ENCODE measurements at regions not wholly inside any gene's neighbourhood (a gene's known extent, or its start where the extent isn't known, plus 50 kb on each side); places are given as distances from the start of the nearest gene placed in this dataset.
"Not testable (repeated sequence)": the region's sequence is repeated elsewhere in the genome, so short reads cannot be mapped to it uniquely, and the experiment has no call there.

DNA sequence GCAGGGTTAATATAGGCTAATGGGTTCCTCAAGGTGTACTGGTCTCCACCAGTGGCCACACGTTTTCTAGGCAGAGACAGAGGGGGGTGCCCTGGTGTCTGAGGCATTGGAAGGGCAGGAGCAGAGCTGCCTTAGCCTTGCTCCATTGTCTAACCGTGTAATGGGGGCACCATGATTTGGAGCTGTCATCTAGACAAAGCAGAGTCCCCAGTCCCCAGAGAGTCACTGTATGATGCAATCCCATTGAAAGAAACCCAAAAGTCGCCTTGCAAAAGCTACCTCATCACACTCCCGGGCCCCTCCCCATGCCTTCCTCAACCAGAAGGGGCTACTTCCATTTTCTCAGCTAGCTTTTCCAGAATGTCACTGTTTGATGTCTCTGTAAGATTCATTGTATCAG lies 487.1 kb downstream of the AACS start:
- no peak overlapping the region for H3K4me3 ChIP-seq
- TF ChIP-seq Cebpa-rat (IDR thresholded peaks at IDR 0.05) = peak; percentile 33; the same call in 1 of the 2 replicates
- H3K4me2 ChIP-seq = no peak overlapping the region
- no peaks in the 10 kb centered on the region for H4K20me1 ChIP-seq
- no peak overlapping the region for H3K27ac ChIP-seq
- no peaks in the 10 kb centered on the region for H3K27me3 ChIP-seq
- H3K9me3 ChIP-seq = 0 out of 2 replicates have a peak, but pooled peaks cover 4% of the 10 kb centered on the region
- H3K4me1 ChIP-seq = no peaks in the 10 kb centered on the region
- H3K36me3 ChIP-seq = no peaks in the 10 kb centered on the region
- H3K9ac ChIP-seq = no peak overlapping the region

DNA sequence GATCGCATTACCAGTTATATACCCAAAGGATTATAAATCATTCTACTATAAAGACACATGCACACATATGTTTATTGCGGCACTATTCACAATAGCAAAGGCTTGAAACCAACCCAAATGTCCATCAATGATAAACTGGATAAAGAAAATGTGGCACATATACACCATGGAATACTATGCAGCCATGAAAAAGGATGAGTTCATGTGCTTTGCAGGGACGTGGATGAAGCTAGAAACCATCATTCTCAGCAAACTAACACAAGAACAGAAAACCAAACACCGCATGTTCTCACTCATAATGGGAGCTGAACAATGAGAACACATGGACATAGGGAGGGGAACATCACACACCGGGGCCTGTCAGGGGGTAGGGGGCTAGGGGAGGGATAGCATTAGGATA lies 495.8 kb downstream of the AACS start:
- not testable (repeated sequence) for H3K27me3 ChIP-seq, H3K9ac ChIP-seq, H3K4me2 ChIP-seq, H3K4me3 ChIP-seq, H3K36me3 ChIP-seq, H3K27ac ChIP-seq, H3K9me3 ChIP-seq, H4K20me1 ChIP-seq, H3K4me1 ChIP-seq

DNA sequence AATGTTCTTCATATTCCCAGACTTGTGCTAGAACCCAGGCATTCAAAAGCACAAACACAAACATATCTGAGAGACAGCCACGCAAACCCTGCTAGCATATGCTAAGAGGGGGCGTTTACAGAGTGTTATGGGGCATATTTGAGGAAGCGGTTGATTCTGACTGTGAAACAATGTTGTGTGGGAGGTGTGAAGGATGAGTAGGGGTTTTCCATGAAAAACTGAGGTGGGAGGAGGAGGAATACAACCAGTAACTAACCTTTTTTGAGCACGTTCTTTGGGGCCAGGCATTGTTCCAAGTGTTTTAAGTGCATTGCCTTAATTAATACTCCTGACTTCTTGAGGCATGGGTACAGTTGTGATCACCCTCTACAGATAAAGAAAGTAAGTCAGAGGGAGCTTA lies 499.5 kb downstream of the AACS start:
- peaks cover 4% of the 10 kb centered on the region; the same call in 1 of the 2 replicates for H3K9me3 ChIP-seq
- H4K20me1 ChIP-seq = no peaks in the 10 kb centered on the region
- no peaks in the 10 kb centered on the region for H3K4me1 ChIP-seq
- no peak for TF ChIP-seq Cebpa-rat (IDR thresholded peaks at IDR 0.05)
- H3K4me2 ChIP-seq = no peak overlapping the region
- H3K4me3 ChIP-seq = no peak overlapping the region
- no peak overlapping the region for H3K27ac ChIP-seq
- H3K27me3 ChIP-seq = no peaks in the 10 kb centered on the region
- no peaks in the 10 kb centered on the region for H3K36me3 ChIP-seq
- no peak overlapping the region for H3K9ac ChIP-seq

DNA sequence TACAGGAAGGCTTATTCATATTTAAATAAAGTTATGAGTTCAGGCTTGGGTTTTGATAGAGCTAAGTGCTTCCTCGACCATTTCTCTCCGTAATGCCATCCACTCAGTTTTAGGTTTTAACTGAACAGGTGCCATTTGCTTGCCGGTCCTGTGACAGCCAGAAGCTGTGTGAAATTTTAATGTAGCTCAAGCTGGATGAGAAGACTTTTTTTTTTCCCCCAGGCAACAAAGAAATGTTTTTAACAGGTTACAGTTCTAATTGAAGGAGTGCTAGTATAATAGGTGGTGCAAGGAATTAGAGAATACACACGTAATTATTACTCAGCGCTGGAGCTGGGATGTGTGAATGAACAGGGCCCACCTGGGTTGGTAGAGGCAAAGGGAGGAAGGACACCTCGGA lies 502.3 kb downstream of the AACS start:
- no peak for TF ChIP-seq Cebpa-rat (IDR thresholded peaks at IDR 0.05)
- Histone ChIP-seq H3K9ac (no peak overlapping the region), H4K20me1 (no peaks in the 10 kb centered on the region), H3K36me3 (no peaks in the 10 kb centered on the region), H3K4me1 (no peaks in the 10 kb centered on the region), H3K9me3 (no peaks in the 10 kb centered on the region), H3K4me2 (no peak overlapping the region), H3K4me3 (no peak overlapping the region), H3K27ac (no peak overlapping the region), H3K27me3 (no peaks in the 10 kb centered on the region)

DNA sequence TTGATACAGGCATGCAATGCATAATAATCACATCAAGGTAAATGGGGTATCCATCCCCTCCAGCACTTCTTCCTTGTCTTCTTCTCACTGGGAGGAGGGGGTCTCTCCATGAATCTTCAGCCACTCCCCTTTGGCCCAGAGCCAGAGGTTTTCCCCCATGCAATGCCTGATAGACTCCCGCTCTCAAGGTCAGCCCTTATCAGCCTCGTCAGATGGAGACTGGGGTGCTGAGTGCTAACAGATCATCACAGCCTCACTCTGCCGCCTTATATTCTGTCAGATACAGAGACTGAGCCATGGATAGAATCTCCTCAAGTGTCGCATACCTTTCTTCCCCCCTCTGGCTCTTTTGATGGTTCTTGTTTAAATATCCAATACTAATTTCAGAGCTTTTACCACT lies 503.1 kb downstream of the AACS start:
- no peaks in the 10 kb centered on the region for H3K9me3 ChIP-seq
- no peaks in the 10 kb centered on the region for H3K27me3 ChIP-seq
- H3K27ac ChIP-seq = no peak overlapping the region
- H3K4me2 ChIP-seq = no peak overlapping the region
- no peak overlapping the region for H3K4me3 ChIP-seq
- no peaks in the 10 kb centered on the region for H4K20me1 ChIP-seq
- H3K36me3 ChIP-seq = no peaks in the 10 kb centered on the region
- TF ChIP-seq Cebpa-rat (IDR thresholded peaks at IDR 0.05) = no peak
- H3K4me1 ChIP-seq = no peaks in the 10 kb centered on the region
- no peak overlapping the region for H3K9ac ChIP-seq

DNA sequence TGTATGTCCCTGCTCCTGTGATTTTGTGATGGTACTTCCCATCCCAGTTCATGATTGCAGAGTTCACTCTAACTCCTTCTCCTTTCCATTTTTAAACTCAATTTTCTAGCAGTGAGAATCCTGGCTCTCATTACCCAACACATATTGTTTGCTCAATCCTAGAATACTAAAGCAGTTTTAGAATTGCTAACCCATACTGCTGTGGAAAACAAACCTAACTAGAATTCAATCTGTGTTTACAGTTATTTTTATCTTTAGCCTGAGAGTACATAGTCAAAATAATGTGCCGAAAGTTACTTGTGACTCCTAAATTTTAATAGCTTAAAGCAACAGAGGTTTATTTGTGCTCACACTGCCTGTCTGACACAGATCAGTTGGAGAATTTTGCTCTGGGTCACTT lies 508.0 kb downstream of the AACS start:
- Histone ChIP-seq H3K27ac (no peak overlapping the region), H3K27me3 (no peaks in the 10 kb centered on the region), H3K4me1 (no peaks in the 10 kb centered on the region), H3K4me2 (no peak overlapping the region), H3K36me3 (no peaks in the 10 kb centered on the region), H3K4me3 (no peak overlapping the region), H3K9ac (no peak overlapping the region), H3K9me3 (peaks cover under 1% of the 10 kb centered on the region; the same call in 1 of the 2 replicates), H4K20me1 (no peaks in the 10 kb centered on the region)
- no peak for TF ChIP-seq Cebpa-rat (IDR thresholded peaks at IDR 0.05)

DNA sequence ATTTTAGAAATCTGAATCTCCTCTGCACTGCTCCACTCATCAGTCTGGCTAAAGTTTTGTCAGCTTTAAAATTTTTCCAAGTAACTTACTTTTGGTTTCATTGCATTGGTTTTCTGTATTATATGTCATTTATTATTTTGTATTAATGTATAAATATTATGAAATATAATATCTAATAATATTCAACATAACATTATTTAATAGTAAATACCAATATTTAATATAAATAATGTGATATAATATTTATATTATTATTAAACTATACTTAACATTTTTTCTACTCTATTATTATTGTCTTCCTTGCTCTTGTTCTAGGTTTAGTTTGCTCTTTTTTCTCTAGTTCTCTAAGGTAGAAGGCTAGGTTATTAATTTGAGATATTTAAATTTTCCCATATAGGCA lies 512.1 kb downstream of the AACS start:
- Histone ChIP-seq H3K27ac (no peak overlapping the region), H3K36me3 (no peaks in the 10 kb centered on the region), H3K4me2 (no peak overlapping the region), H3K9ac (no peak overlapping the region), H3K4me1 (no peaks in the 10 kb centered on the region), H3K27me3 (no peaks in the 10 kb centered on the region), H4K20me1 (no peaks in the 10 kb centered on the region), H3K9me3 (peaks cover 13% of the 10 kb centered on the region), H3K4me3 (no peak overlapping the region)
- TF ChIP-seq Cebpa-rat (IDR thresholded peaks at IDR 0.05) = no peak

DNA sequence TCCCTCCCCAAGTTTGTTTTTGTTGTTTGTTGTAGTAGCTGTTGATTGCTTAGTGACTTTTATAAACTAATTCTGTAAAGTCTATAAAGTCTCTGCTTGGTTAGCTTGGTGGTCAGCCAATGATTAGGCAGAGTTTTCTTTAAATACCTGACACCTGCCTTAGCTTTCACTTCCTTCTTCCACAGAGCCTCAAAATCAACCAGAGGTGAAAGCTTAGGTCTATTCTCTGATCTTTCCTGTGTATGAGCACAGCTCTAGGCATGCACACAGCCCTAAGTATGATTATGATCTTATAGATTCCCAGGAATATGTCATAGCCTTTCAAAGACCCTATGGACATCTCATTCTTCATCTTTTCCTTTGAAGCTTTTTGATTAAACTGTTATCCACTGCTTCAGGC lies 514.7 kb downstream of the AACS start:
- no peak for TF ChIP-seq Cebpa-rat (IDR thresholded peaks at IDR 0.05)
- H3K4me3 ChIP-seq = no peak overlapping the region
- no peaks in the 10 kb centered on the region for H4K20me1 ChIP-seq
- H3K4me1 ChIP-seq = no peaks in the 10 kb centered on the region
- H3K9ac ChIP-seq = no peak overlapping the region
- no peaks in the 10 kb centered on the region for H3K27me3 ChIP-seq
- H3K36me3 ChIP-seq = no peaks in the 10 kb centered on the region
- no peak overlapping the region for H3K4me2 ChIP-seq
- H3K27ac ChIP-seq = no peak overlapping the region
- H3K9me3 ChIP-seq = peaks cover 13% of the 10 kb centered on the region

DNA sequence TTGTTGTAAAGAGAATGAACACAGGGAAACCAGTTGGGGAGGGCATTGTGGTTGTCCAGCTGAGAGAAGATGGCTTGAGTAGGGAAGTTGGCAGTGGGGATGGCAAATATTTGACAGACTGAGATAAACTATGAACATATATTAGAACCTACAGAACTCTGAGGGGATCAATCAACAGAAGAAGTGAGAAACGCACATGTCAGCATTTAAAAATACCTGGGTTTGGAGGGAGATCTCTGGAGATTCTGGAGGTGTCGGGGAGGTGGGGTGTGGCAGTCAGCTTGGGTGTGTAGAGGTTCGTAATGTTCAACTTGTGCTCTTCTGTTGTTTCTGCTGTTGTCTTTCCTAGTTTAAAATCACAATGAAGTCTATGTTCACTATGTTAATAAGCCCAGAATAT lies 517.8 kb downstream of the AACS start:
- Histone ChIP-seq H3K36me3 (no peaks in the 10 kb centered on the region), H3K4me1 (peaks cover 13% of the 10 kb centered on the region), H3K9ac (no peak overlapping the region), H3K27me3 (no peaks in the 10 kb centered on the region), H3K9me3 (peaks cover 13% of the 10 kb centered on the region), H4K20me1 (no peaks in the 10 kb centered on the region), H3K4me2 (no peak overlapping the region), H3K27ac (no peak overlapping the region), H3K4me3 (no peak overlapping the region)
- TF ChIP-seq Cebpa-rat (IDR thresholded peaks at IDR 0.05) = no peak

DNA sequence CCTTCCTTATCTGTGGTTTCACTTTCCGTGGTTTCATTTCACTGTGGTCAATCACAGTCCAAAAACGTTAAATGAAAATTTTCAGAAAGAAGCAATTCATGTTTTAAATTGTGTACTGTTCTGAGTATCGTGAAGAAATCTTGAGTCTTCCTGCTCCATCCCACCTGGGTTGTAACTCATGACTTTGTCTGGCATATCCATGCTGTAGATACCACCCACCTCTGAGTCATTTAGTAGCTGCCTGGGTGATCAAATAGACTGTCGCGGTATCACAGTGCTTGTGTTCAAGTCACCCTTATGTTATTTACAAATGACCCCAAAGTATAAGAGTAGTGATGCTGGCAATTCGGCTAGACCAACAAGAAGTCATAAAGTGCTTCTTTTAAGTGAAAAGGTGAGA lies 521.2 kb downstream of the AACS start:
- no peak overlapping the region for H3K27ac ChIP-seq
- peak overlapping the region; percentile 51 for H3K4me2 ChIP-seq

DNA sequence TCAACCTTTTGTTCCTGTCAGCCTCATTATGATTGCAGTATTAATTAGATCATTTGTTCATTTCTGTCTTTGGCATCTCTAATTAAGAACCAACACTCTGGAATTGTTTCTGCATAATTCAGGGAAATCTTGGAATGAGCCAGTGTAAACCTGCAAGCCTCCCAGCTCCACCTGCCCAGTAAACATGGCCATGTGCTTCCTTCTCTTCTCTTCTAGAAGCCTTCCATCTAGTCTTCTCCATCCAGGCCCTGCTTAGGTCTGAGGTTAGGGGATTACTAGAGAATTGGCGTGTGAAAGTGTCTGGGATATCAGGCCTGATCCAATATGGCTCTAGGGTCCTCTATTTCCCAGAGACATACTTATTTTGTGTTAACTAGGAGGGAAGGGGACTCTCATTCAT lies 528.0 kb downstream of the AACS start:
- Histone ChIP-seq H3K9ac (no peak overlapping the region), H3K4me1 (no peaks in the 10 kb centered on the region), H3K36me3 (no peaks in the 10 kb centered on the region), H3K27me3 (no peaks in the 10 kb centered on the region), H3K4me3 (no peak overlapping the region), H3K4me2 (no peak overlapping the region), H4K20me1 (no peaks in the 10 kb centered on the region), H3K9me3 (peaks cover 14% of the 10 kb centered on the region), H3K27ac (no peak overlapping the region)
- no peak for TF ChIP-seq Cebpa-rat (IDR thresholded peaks at IDR 0.05)

More for the DNA sequence above, 521.2 kb downstream of the AACS start:
- Histone ChIP-seq H3K9me3 (no peaks in the 10 kb centered on the region), H4K20me1 (no peaks in the 10 kb centered on the region), H3K4me1 (peaks cover 13% of the 10 kb centered on the region), H3K4me3 (no peak overlapping the region), H3K27me3 (no peaks in the 10 kb centered on the region), H3K9ac (no peak overlapping the region), H3K36me3 (no peaks in the 10 kb centered on the region)
- no peak for TF ChIP-seq Cebpa-rat (IDR thresholded peaks at IDR 0.05)
